Adipocyte (in vitro differentiated cells): ENCODE measurements at regions not wholly inside any gene's neighbourhood (a gene's known extent, or its start where the extent isn't known, plus 50 kb on each side); places are given as distances from the start of the nearest gene placed in this dataset.

Experiments used
- DNase-seq: peaks from one replicate; pipeline ENCODE4 v3.0.0-alpha.2; 2015; ENCODE audit warnings: low read depth
- H3K27me3 ChIP-seq: replicated peaks from 2 replicates; pipeline ENCODE4 v1.7.0; 2013; ENCODE audit warnings: mild to moderate bottlenecking, low read length, moderate library complexity; ENCODE audit not compliant: control insufficient read depth, insufficient read depth
- H3K36me3 ChIP-seq: 2 replicates; pipeline ENCODE4 v1.7.0; 2013; ENCODE audit warnings: low read length, mild to moderate bottlenecking, moderate library complexity; ENCODE audit not compliant: control insufficient read depth, insufficient read depth, severe bottlenecking
- H3K4me1 ChIP-seq: 2 replicates; pipeline ENCODE4 v1.7.0; 2013; ENCODE audit warnings: mild to moderate bottlenecking, low read length, moderate library complexity; ENCODE audit not compliant: control insufficient read depth, insufficient read depth
- H3K4me3 ChIP-seq: 2 replicates; pipeline ENCODE4 v1.7.0; 2013; ENCODE audit warnings: mild to moderate bottlenecking, low read length, moderate library complexity
- H3K9ac ChIP-seq: 2 replicates; pipeline ENCODE4 v1.7.0; 2013; ENCODE audit warnings: mild to moderate bottlenecking, low read length, moderate library complexity
- H3K9me3 ChIP-seq: 2 replicates; pipeline ENCODE4 v1.7.0; 2013; ENCODE audit warnings: mild to moderate bottlenecking, low read length, moderate library complexity; ENCODE audit not compliant: control insufficient read depth

DNA sequence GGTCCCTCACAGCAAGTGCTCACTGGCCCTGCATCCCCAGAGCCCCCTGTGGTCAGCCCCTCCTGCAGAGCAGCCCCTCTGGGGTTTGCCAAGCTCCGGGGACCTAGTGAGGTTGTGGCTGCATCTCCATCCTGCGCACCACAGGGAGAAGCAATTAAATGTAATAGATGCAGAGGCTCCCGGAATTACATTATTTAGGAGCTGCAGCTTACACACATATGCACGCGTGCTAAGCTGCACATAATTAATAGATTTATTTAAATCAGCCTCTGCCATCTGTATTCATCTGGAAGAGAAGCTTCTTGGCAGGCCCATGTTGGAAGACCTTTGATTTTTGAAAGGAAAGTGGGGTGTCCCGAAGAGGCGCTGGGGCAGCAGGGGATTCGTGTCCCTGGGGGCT, 1271.5 kb downstream of the BRD1 start:
- H3K36me3 ChIP-seq, result no peaks in the 10 kb centered on the region
- H3K27me3 ChIP-seq, result peaks cover 2% of the 10 kb centered on the region
- no peak for DNase-seq
- no peaks in the 10 kb centered on the region for H3K4me1 ChIP-seq
- H3K9ac ChIP-seq, result no peak overlapping the region
- no peaks in the 10 kb centered on the region for H3K9me3 ChIP-seq
- H3K4me3 ChIP-seq, result no peak overlapping the region

- Histone ChIP-seq H3K27me3 (peaks cover 4% of the 10 kb centered on the region), H3K4me1 (no peaks in the 10 kb centered on the region), H3K36me3 (no peaks in the 10 kb centered on the region), H3K4me3 (no peak overlapping the region), H3K9me3 (no peaks in the 10 kb centered on the region), H3K9ac (no peak overlapping the region)
- DNase-seq, result no peak
These were observed 1272.1 kb downstream of the BRD1 start for GRCh38 chr22:48555606-48556005.

DNA sequence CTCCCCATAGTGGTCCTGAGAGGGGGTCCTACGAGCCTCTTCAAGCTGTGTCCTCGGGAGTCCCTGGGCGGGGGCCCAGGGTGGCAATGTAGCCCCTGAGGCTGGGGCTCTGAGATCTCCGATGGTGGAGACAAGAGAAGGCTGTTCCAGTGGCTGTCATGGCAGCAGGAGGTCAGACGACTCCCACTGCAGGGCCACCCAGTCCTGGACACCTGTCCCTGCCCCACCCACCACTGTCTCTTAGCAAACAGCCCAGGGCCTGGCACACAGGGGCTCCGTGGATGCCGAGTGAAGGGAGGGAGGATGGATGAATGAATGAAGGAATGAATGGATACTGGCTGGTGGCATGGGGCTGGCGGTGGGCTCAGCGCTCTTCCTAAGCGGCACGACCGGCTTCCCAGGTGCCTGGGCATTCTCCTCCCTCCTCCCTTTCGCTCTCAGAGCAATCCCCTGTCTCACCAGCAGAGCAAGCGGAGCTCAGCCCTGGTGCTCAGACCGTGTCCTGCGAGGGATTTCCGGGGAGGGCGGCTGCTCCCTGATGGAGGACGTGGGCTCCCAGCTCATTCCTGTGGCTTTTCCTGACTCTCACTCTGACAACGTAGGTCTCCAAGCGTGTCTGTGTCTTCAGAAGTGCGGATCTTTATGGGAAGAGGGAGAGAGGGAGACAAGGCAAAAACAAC, 1272.6 kb downstream of the BRD1 start:
- H3K4me1 ChIP-seq, result no peaks in the 10 kb centered on the region
- no peaks in the 10 kb centered on the region for H3K9me3 ChIP-seq
- H3K36me3 ChIP-seq, result no peaks in the 10 kb centered on the region
- peaks cover 4% of the 10 kb centered on the region for H3K27me3 ChIP-seq
- H3K4me3 ChIP-seq, result no peak overlapping the region
- no peak for DNase-seq
- no peak overlapping the region for H3K9ac ChIP-seq

DNA sequence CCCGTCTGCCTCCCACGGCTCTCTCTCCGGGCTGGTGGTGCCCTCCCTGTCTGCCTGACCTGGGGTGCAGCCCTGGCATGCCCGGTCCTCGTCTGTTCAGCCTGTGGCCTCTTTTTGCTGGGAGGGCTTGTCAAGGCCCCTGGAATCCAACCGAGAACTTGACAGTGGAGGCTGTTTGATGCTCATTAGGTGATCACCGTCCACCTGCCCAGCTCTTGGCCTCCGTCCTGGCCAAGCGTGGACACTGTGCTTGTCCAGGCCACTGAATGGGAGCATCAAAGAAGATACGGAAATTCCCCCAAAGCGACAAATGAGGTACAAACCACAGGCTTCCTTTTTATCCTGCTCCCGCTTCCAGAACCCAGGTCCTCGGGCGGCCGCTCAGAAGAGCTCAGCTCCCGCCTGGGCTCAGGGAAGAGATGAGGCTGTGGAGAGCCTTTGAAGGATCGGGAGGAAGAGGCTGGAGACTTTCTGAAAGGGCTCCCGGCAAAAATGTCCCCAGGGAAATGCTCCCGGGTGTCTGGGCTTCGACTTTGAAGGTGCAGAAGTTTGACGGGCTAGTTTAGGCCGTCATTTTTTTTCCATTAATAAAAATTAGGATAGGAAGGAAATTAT, 1273.9 kb downstream of the BRD1 start:
- DNase-seq, result no peak
- Histone ChIP-seq H3K4me1 (no peaks in the 10 kb centered on the region), H3K9ac (no peak overlapping the region), H3K9me3 (no peaks in the 10 kb centered on the region), H3K36me3 (no peaks in the 10 kb centered on the region), H3K27me3 (peaks cover 4% of the 10 kb centered on the region), H3K4me3 (no peak overlapping the region)

GRCh38 chr22:48553119-48553518, 1274.6 kb downstream of the BRD1 start:
- Histone ChIP-seq H3K9ac (no peak overlapping the region), H3K4me1 (no peaks in the 10 kb centered on the region), H3K27me3 (peaks cover 4% of the 10 kb centered on the region), H3K36me3 (no peaks in the 10 kb centered on the region), H3K9me3 (no peaks in the 10 kb centered on the region), H3K4me3 (no peak overlapping the region)
- no peak for DNase-seq

GRCh38 chr22:48551716-48552268, 1275.9 kb downstream of the BRD1 start:
- no peaks in the 10 kb centered on the region for H3K9me3 ChIP-seq
- no peak overlapping the region for H3K4me3 ChIP-seq
- H3K9ac ChIP-seq, result no peak overlapping the region
- H3K4me1 ChIP-seq, result no peaks in the 10 kb centered on the region
- peaks cover 4% of the 10 kb centered on the region for H3K27me3 ChIP-seq
- H3K36me3 ChIP-seq, result no peaks in the 10 kb centered on the region
- DNase-seq, result no peak

DNA sequence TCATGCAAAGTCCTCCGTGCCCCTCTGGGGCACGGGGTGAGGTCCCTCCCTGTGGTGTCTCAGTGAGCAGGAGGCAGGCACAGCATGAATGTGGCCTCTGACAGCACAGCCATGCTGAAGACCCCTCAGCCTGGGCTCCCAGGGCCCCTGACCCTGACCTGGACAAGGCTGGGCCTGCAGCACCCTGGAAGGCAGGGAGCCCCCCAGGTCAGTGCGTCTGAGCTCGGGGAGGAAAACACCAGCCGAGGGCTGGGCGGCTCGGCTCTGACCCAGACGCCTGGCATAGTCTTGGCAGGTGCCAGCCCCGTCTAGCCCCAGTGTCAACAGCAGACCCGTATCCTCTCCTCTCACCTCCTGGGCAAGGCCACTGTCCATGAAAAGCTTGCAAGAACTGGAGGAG, 1276.6 kb downstream of the BRD1 start:
- DNase-seq, result no peak
- H3K4me3 ChIP-seq, result no peak overlapping the region
- H3K4me1 ChIP-seq, result no peaks in the 10 kb centered on the region
- H3K9me3 ChIP-seq, result no peaks in the 10 kb centered on the region
- H3K27me3 ChIP-seq, result peaks cover 4% of the 10 kb centered on the region
- no peaks in the 10 kb centered on the region for H3K36me3 ChIP-seq
- H3K9ac ChIP-seq, result no peak overlapping the region

GRCh38 chr22:48548391-48548790, 1279.3 kb downstream of the BRD1 start:
- no peaks in the 10 kb centered on the region for H3K36me3 ChIP-seq
- no peak overlapping the region for H3K4me3 ChIP-seq
- no peaks in the 10 kb centered on the region for H3K4me1 ChIP-seq
- no peaks in the 10 kb centered on the region for H3K9me3 ChIP-seq
- H3K9ac ChIP-seq, result no peak overlapping the region
- H3K27me3 ChIP-seq, result peaks cover 4% of the 10 kb centered on the region
- no peak for DNase-seq

- no peaks in the 10 kb centered on the region for H3K4me1 ChIP-seq
- H3K4me3 ChIP-seq, result no peak overlapping the region
- peaks cover 4% of the 10 kb centered on the region for H3K27me3 ChIP-seq
- H3K9me3 ChIP-seq, result no peaks in the 10 kb centered on the region
- H3K9ac ChIP-seq, result no peak overlapping the region
- DNase-seq, result no peak
- H3K36me3 ChIP-seq, result no peaks in the 10 kb centered on the region
These were observed 1279.7 kb downstream of the BRD1 start for GRCh38 chr22:48547971-48548370.

GRCh38 chr22:48546653-48547424, 1280.8 kb downstream of the BRD1 start:
- Histone ChIP-seq H3K9ac (no peak overlapping the region), H3K4me3 (no peak overlapping the region), H3K4me1 (no peaks in the 10 kb centered on the region), H3K36me3 (no peaks in the 10 kb centered on the region), H3K27me3 (peaks cover 4% of the 10 kb centered on the region), H3K9me3 (no peaks in the 10 kb centered on the region)
- no peak for DNase-seq

GRCh38 chr22:48545987-48546386, 1281.7 kb downstream of the BRD1 start:
- no peak overlapping the region for H3K4me3 ChIP-seq
- no peaks in the 10 kb centered on the region for H3K4me1 ChIP-seq
- H3K9ac ChIP-seq, result no peak overlapping the region
- H3K27me3 ChIP-seq, result no peaks in the 10 kb centered on the region
- no peaks in the 10 kb centered on the region for H3K9me3 ChIP-seq
- no peak for DNase-seq
- H3K36me3 ChIP-seq, result no peaks in the 10 kb centered on the region
